CD4-positive, alpha-beta T cell treated with Interleukin-15 for 1 hour (primary cell): ENCODE measurements at regions not wholly inside any gene's neighbourhood (a gene's known extent, or its start where the extent isn't known, plus 50 kb on each side); places are given as distances from the start of the nearest gene placed in this dataset.

ENCODE experiments used
- DNase-seq: peaks from one replicate; pipeline ENCODE4 v3.0.0-alpha.2; 2020

GRCh38 chr7:106812027-106812643, 52.9 kb upstream of the PIK3CG start:
- DNase-seq, result peak; percentile 47

- no peak for DNase-seq
Observed at GRCh38 chr7:106813705-106814305, 51.3 kb upstream of the PIK3CG start.

GRCh38 chr7:106814887-106815286, 50.2 kb upstream of the PIK3CG start:
- no peak for DNase-seq
